Stomach (tissue), 4 donors: ENCODE measurements at regions not wholly inside any gene's neighbourhood (a gene's known extent, or its start where the extent isn't known, plus 50 kb on each side); places are given as distances from the start of the nearest gene placed in this dataset.
"Not testable (repeated sequence)": the region's sequence is repeated elsewhere in the genome, so short reads cannot be mapped to it uniquely, and the experiment has no call there.

Experiments used
- POLR2AphosphoS5 ChIP-seq, 3 donors: sonication (generic); formaldehyde crosslinking; IDR thresholded peaks; one replicate each; pipeline ENCODE4 v1.6.1; 2016; ENCODE audit warnings: antibody characterized with exemption in 3 of 3
- TF ChIP-seq, protein P1 (sequence below), 7 experiments: fragments of 450-650 bp in 4 of 7; fragments of 200-600 bp in 3 of 7; sonication (generic) in 3 of 7; IDR thresholded peaks; one replicate each; pipeline ENCODE4 v1.5.1; 2016 to 2019; ENCODE audit warnings: antibody characterized with exemption in 7 of 7, control low read depth in 2 of 7, mild to moderate bottlenecking in 1 of 7

DNA sequence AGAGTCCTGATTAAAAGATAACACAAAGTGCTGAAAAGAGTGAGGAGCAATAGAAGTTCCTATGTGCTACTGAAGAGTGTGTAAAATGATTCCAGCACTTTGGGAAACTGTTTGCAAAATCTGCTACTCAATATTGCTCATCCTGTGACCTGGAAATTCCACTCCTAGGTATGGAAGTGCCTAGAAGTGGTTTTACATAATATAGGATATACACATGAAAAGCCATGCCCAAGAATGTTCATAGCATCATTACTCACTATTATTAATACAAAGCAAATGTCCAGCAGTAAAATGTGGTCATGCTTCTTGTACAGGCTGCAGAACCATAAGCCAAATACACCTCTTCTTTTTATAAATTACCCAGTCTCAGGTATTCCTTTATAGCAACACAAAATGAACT, 53.2 kb upstream of the CNIH3 start:
- TF ChIP-seq, protein P1, sequence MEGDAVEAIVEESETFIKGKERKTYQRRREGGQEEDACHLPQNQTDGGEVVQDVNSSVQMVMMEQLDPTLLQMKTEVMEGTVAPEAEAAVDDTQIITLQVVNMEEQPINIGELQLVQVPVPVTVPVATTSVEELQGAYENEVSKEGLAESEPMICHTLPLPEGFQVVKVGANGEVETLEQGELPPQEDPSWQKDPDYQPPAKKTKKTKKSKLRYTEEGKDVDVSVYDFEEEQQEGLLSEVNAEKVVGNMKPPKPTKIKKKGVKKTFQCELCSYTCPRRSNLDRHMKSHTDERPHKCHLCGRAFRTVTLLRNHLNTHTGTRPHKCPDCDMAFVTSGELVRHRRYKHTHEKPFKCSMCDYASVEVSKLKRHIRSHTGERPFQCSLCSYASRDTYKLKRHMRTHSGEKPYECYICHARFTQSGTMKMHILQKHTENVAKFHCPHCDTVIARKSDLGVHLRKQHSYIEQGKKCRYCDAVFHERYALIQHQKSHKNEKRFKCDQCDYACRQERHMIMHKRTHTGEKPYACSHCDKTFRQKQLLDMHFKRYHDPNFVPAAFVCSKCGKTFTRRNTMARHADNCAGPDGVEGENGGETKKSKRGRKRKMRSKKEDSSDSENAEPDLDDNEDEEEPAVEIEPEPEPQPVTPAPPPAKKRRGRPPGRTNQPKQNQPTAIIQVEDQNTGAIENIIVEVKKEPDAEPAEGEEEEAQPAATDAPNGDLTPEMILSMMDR (IDR thresholded peaks at IDR 0.05), result not testable (repeated sequence)
- TF ChIP-seq POLR2AphosphoS5 (IDR thresholded peaks at IDR 0.05), result not testable (repeated sequence)
